ENCODE measurements at regions not wholly inside any gene's neighbourhood (a gene's known extent, or its start where the extent isn't known, plus 50 kb on each side); places are given as distances from the start of the nearest gene placed in this dataset.

DNA sequence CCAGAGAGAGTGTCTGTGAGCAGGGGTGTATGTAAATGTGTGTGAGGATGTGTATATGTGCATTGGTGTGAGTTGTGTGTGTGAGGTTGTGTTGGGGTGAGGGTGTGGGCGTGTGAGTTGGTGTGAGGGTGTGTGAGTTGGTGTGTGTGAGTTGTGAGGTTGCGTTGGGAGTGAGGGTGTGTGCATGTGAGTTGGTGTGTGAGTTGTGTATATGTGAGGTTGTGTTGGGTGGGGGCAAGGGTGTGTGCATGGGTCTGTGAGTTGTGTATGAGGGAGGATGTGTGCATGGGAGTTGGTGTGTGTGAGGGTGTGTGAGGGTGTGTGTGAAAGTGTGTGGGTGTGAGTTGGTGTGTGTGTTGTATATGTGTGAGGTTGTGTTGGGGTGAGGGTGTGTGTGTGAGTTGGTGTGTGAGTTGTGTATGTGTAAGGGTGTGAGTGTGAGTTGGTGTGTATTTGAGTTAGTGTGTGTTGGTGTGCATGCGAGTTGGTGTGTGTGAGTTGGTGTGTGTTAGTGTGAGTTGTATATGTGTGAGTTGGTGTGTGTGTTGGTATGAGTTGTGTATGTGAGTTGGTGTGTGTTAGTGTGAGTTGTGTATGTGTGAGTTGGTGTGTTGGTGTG is 161.6 kb upstream of the IER5L start:
- TF ChIP-seq, protein P1, sequence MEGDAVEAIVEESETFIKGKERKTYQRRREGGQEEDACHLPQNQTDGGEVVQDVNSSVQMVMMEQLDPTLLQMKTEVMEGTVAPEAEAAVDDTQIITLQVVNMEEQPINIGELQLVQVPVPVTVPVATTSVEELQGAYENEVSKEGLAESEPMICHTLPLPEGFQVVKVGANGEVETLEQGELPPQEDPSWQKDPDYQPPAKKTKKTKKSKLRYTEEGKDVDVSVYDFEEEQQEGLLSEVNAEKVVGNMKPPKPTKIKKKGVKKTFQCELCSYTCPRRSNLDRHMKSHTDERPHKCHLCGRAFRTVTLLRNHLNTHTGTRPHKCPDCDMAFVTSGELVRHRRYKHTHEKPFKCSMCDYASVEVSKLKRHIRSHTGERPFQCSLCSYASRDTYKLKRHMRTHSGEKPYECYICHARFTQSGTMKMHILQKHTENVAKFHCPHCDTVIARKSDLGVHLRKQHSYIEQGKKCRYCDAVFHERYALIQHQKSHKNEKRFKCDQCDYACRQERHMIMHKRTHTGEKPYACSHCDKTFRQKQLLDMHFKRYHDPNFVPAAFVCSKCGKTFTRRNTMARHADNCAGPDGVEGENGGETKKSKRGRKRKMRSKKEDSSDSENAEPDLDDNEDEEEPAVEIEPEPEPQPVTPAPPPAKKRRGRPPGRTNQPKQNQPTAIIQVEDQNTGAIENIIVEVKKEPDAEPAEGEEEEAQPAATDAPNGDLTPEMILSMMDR (IDR thresholded peaks at IDR 0.05), result no peak
- no peak for TF ChIP-seq POLR2A (IDR thresholded peaks at IDR 0.05)

Measured in heart left ventricle (tissue), 13 donors.